ENCODE measurements at regions not wholly inside any gene's neighbourhood (a gene's known extent, or its start where the extent isn't known, plus 50 kb on each side); places are given as distances from the start of the nearest gene placed in this dataset.

- no peak overlapping the region for H3K27ac ChIP-seq (ENCODE audit: insufficient read depth, low read length)
- no peaks in the 10 kb centered on the region for H4K20me1 ChIP-seq (ENCODE audit: control insufficient read depth, extremely low read depth, insufficient read depth, low read length)
- no peak overlapping the region for H3K4me3 ChIP-seq (replicated peaks in 1 of 4; ENCODE audit: control extremely low read depth in 1 of 4, insufficient read depth in 1 of 4, low read depth in 3 of 4, low read length in 4 of 4)
- H3K27me3 ChIP-seq (ENCODE audit: control insufficient read depth, insufficient read depth, low read length), result peaks cover 2% of the 10 kb centered on the region
- TF ChIP-seq EZH2 (IDR thresholded peaks at IDR 0.05; ENCODE audit: low read length, missing control alignments), result no peak
- TF ChIP-seq, protein P1, sequence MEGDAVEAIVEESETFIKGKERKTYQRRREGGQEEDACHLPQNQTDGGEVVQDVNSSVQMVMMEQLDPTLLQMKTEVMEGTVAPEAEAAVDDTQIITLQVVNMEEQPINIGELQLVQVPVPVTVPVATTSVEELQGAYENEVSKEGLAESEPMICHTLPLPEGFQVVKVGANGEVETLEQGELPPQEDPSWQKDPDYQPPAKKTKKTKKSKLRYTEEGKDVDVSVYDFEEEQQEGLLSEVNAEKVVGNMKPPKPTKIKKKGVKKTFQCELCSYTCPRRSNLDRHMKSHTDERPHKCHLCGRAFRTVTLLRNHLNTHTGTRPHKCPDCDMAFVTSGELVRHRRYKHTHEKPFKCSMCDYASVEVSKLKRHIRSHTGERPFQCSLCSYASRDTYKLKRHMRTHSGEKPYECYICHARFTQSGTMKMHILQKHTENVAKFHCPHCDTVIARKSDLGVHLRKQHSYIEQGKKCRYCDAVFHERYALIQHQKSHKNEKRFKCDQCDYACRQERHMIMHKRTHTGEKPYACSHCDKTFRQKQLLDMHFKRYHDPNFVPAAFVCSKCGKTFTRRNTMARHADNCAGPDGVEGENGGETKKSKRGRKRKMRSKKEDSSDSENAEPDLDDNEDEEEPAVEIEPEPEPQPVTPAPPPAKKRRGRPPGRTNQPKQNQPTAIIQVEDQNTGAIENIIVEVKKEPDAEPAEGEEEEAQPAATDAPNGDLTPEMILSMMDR (conservative IDR thresholded peaks at IDR 0.05 in 1 of 2, IDR thresholded peaks at IDR 0.05 in 1 of 2; ENCODE audit: low read depth in 1 of 2, low read length in 2 of 2), result no peak
- H2AFZ ChIP-seq (ENCODE audit: low read length), result no peak overlapping the region
- DNase-seq (ENCODE audit: low read depth in 2 of 2), result no peak
- no peaks in the 10 kb centered on the region for H3K4me1 ChIP-seq (ENCODE audit: control insufficient read depth, extremely low read depth, insufficient read depth, low read length)
- H3K9me3 ChIP-seq (ENCODE audit: control insufficient read depth, insufficient read depth, low read depth, low read length), result no peaks in the 10 kb centered on the region
- H3K79me2 ChIP-seq (ENCODE audit: control insufficient read depth, insufficient read depth, low read length), result no peaks in the 10 kb centered on the region
- H3K36me3 ChIP-seq (ENCODE audit: control insufficient read depth, insufficient read depth, low read length), result no peaks in the 10 kb centered on the region
- H3K9ac ChIP-seq (ENCODE audit: insufficient read depth, low read length), result no peak overlapping the region
- no peak overlapping the region for H3K4me2 ChIP-seq (ENCODE audit: extremely low read depth, insufficient read depth, low read length)
These were observed 197.8 kb upstream of the IER5L start for GRCh38 chr9:129375845-129376244.

DNA sequence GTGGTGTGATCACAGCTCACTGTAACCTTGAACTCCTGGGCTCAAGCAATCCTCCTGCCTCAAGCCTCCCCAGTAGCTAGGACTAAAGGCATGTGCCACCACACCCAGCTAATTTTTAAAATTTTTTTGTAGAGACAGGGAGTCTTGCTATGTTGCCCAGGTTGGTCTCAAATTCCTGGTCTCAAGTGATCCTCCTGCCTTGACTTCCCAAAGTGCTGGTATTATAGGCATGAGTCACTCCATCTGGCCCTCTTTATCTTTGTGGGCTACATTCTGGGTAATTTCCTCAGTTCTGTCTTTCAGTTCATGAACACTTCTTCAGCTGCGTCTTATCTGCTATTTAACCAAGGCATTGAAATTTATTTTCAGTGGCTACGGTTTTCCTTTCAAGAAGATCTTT, 196.6 kb upstream of the IER5L start:
- Histone ChIP-seq H3K9ac (ENCODE audit: insufficient read depth, low read length) (no peak overlapping the region), H3K79me2 (ENCODE audit: control insufficient read depth, insufficient read depth, low read length) (no peaks in the 10 kb centered on the region), H4K20me1 (ENCODE audit: control insufficient read depth, extremely low read depth, insufficient read depth, low read length) (no peaks in the 10 kb centered on the region), H3K36me3 (ENCODE audit: control insufficient read depth, insufficient read depth, low read length) (no peaks in the 10 kb centered on the region), H3K27ac (ENCODE audit: insufficient read depth, low read length) (no peak overlapping the region), H3K4me3 (replicated peaks in 1 of 4; ENCODE audit: control extremely low read depth in 1 of 4, insufficient read depth in 1 of 4, low read depth in 3 of 4, low read length in 4 of 4) (no peak overlapping the region), H3K9me3 (ENCODE audit: control insufficient read depth, insufficient read depth, low read depth, low read length) (no peaks in the 10 kb centered on the region), H3K4me2 (ENCODE audit: extremely low read depth, insufficient read depth, low read length) (no peak overlapping the region), H3K27me3 (ENCODE audit: control insufficient read depth, insufficient read depth, low read length) (peaks cover 2% of the 10 kb centered on the region), H3K4me1 (ENCODE audit: control insufficient read depth, extremely low read depth, insufficient read depth, low read length) (no peaks in the 10 kb centered on the region), H2AFZ (ENCODE audit: low read length) (no peak overlapping the region)
- no peak for TF ChIP-seq EZH2 (IDR thresholded peaks at IDR 0.05; ENCODE audit: low read length, missing control alignments)
- TF ChIP-seq, protein P1 (conservative IDR thresholded peaks at IDR 0.05 in 1 of 2, IDR thresholded peaks at IDR 0.05 in 1 of 2; ENCODE audit: low read depth in 1 of 2, low read length in 2 of 2), result no peak
- no peak for DNase-seq (ENCODE audit: low read depth in 2 of 2)

GRCh38 chr9:129374231-129374630, 196.2 kb upstream of the IER5L start:
- H3K9ac ChIP-seq (ENCODE audit: insufficient read depth, low read length), result no peak overlapping the region
- peaks cover 2% of the 10 kb centered on the region for H3K27me3 ChIP-seq (ENCODE audit: control insufficient read depth, insufficient read depth, low read length)
- TF ChIP-seq, protein P1 (conservative IDR thresholded peaks at IDR 0.05 in 1 of 2, IDR thresholded peaks at IDR 0.05 in 1 of 2; ENCODE audit: low read depth in 1 of 2, low read length in 2 of 2), result no peak
- no peak for TF ChIP-seq EZH2 (IDR thresholded peaks at IDR 0.05; ENCODE audit: low read length, missing control alignments)
- no peak overlapping the region for H2AFZ ChIP-seq (ENCODE audit: low read length)
- no peak overlapping the region for H3K27ac ChIP-seq (ENCODE audit: insufficient read depth, low read length)
- no peaks in the 10 kb centered on the region for H3K9me3 ChIP-seq (ENCODE audit: control insufficient read depth, insufficient read depth, low read depth, low read length)
- H3K4me3 ChIP-seq (replicated peaks in 1 of 4; ENCODE audit: control extremely low read depth in 1 of 4, insufficient read depth in 1 of 4, low read depth in 3 of 4, low read length in 4 of 4), result no peak overlapping the region
- no peak for DNase-seq (ENCODE audit: low read depth in 2 of 2)
- H3K79me2 ChIP-seq (ENCODE audit: control insufficient read depth, insufficient read depth, low read length), result no peaks in the 10 kb centered on the region
- H4K20me1 ChIP-seq (ENCODE audit: control insufficient read depth, extremely low read depth, insufficient read depth, low read length), result no peaks in the 10 kb centered on the region
- H3K36me3 ChIP-seq (ENCODE audit: control insufficient read depth, insufficient read depth, low read length), result no peaks in the 10 kb centered on the region
- no peak overlapping the region for H3K4me2 ChIP-seq (ENCODE audit: extremely low read depth, insufficient read depth, low read length)
- H3K4me1 ChIP-seq (ENCODE audit: control insufficient read depth, extremely low read depth, insufficient read depth, low read length), result no peaks in the 10 kb centered on the region

All from fibroblast of lung (primary cell).